Tibial nerve (tissue), 4 donors: ENCODE measurements at regions not wholly inside any gene's neighbourhood (a gene's known extent, or its start where the extent isn't known, plus 50 kb on each side); places are given as distances from the start of the nearest gene placed in this dataset.

Experiments used
- EP300 ChIP-seq, 2 donors: sonication (generic); formaldehyde crosslinking; IDR thresholded peaks; one replicate each; pipeline ENCODE4 v1.6.1; 2017; ENCODE audit warnings: antibody characterized with exemption in 2 of 2, mild to moderate bottlenecking in 1 of 2
- POLR2A ChIP-seq, 2 donors: fragments of 450-650 bp; IDR thresholded peaks; one replicate each; pipeline ENCODE4 v1.6.1; 2017; ENCODE audit warnings: antibody characterized with exemption in 2 of 2, mild to moderate bottlenecking in 2 of 2, moderate library complexity in 2 of 2
- TF ChIP-seq, protein P1 (sequence below), 5 experiments: fragments of 200-600 bp in 3 of 5; fragments of 450-650 bp in 2 of 5; sonication (generic) in 3 of 5; IDR thresholded peaks; one replicate each; pipeline ENCODE4 v1.5.1; 2016 to 2019; ENCODE audit warnings: antibody characterized with exemption in 5 of 5, mild to moderate bottlenecking in 3 of 5, moderate library complexity in 2 of 5

DNA sequence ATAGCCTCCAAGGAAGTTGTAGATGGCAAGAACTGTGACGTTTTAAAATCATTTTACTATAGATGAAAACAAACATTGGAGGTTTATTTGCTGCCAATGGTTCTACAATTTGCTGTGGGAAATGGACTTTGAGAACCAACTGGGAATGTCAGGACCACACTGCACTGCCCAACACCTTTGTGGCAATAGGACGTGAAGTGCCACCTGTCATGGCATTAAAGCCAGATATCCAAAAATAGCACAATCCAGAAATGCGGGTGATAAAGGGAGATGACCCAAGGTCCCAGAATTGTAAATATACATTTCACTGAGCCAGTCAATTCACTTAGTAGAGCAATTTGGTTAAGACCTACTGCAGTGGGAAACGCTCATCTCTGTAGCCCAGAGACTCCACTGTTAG is 116.4 kb downstream of the MPP7 start:
- TF ChIP-seq, protein P1, sequence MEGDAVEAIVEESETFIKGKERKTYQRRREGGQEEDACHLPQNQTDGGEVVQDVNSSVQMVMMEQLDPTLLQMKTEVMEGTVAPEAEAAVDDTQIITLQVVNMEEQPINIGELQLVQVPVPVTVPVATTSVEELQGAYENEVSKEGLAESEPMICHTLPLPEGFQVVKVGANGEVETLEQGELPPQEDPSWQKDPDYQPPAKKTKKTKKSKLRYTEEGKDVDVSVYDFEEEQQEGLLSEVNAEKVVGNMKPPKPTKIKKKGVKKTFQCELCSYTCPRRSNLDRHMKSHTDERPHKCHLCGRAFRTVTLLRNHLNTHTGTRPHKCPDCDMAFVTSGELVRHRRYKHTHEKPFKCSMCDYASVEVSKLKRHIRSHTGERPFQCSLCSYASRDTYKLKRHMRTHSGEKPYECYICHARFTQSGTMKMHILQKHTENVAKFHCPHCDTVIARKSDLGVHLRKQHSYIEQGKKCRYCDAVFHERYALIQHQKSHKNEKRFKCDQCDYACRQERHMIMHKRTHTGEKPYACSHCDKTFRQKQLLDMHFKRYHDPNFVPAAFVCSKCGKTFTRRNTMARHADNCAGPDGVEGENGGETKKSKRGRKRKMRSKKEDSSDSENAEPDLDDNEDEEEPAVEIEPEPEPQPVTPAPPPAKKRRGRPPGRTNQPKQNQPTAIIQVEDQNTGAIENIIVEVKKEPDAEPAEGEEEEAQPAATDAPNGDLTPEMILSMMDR (IDR thresholded peaks at IDR 0.05), result no peak
- TF ChIP-seq POLR2A (IDR thresholded peaks at IDR 0.05) (no peak), EP300 (IDR thresholded peaks at IDR 0.05) (no peak)
